HepG2 (cell line): ENCODE measurements at regions not wholly inside any gene's neighbourhood (a gene's known extent, or its start where the extent isn't known, plus 50 kb on each side); places are given as distances from the start of the nearest gene placed in this dataset.

Source experiments
- ATAC-seq: fragments of 200-7000 bp; cut with Tn5 transposase; 3 replicates; pipeline ENCODE4 v1.9.1; 2020; ENCODE audit warnings: mild to moderate bottlenecking, moderate library complexity
- BruUV-seq: library from RNA; stranded (reverse); fragments of 400-500 nt; replicated peaks from 2 replicates; lab custom pipeline; 2021; lab: Mats Ljungman, UMichigan
- CTCF ChIA-PET: fragments of 300-600 bp; formaldehyde crosslinking; extraction: SDS; loops from one replicate; lab custom pipeline; 2021; ENCODE audit warnings: low total read pairs, inconsistent platforms, low intra/inter-chr PET ratio; lab: Yijun Ruan, JAX
- POLR2A ChIA-PET: fragments of 350-600 bp; sonication (Branson Sonifier 250); formaldehyde crosslinking; loops from one replicate; lab custom pipeline; 2020; ENCODE audit warnings: antibody characterized with exemption, inconsistent platforms; lab: Yijun Ruan, JAX
- DNase-seq: peaks from one replicate; pipeline ENCODE4 v3.0.0-alpha.2; 2015; ENCODE audit warnings: low spot score
- FAIRE-seq: peaks from 3 replicates; lab custom pipeline; 2011; peaks lifted over from hg19 to GRCh38; lab: Jason Lieb, UNC
- H2AFZ ChIP-seq: one replicate; pipeline ENCODE4 v1.6.1; 2011; ENCODE audit warnings: low read length, inconsistent platforms
- H3K27ac ChIP-seq: fragments of 300-600 bp; 3 replicates; pipeline ENCODE4 v1.8.0; 2011; ENCODE audit warnings: mixed run types, mild to moderate bottlenecking, mixed read lengths, low read length, inconsistent platforms; ENCODE audit not compliant: insufficient read depth; ENCODE audit errors: extremely low read length
- H3K27me3 ChIP-seq, 2 experiments: fragments of 200-600 bp in 1 of 2; 2 replicates in 1 of 2; 3 replicates in 1 of 2; pipeline versions ENCODE4 v1.6.0 to v1.8.0; 2011; ENCODE audit warnings: low read length in 2 of 2, mild to moderate bottlenecking in 2 of 2, moderate library complexity in 2 of 2, inconsistent platforms in 1 of 2; ENCODE audit not compliant: insufficient read depth in 2 of 2, control insufficient read depth in 1 of 2
- H3K36me3 ChIP-seq, 2 experiments: fragments of 200-600 bp in 1 of 2; replicated peaks in 1 of 2; 2 replicates in 1 of 2; 3 replicates in 1 of 2; pipeline versions ENCODE4 v1.5.1 to v1.8.0; 2011; ENCODE audit warnings: low read length in 2 of 2, inconsistent platforms in 1 of 2; ENCODE audit not compliant: insufficient read depth in 2 of 2, control insufficient read depth in 1 of 2
- H3K4me1 ChIP-seq: 2 replicates; pipeline ENCODE4 v1.5.1; 2012; ENCODE audit warnings: low read length, inconsistent platforms; ENCODE audit not compliant: insufficient read depth
- H3K4me2 ChIP-seq: 2 replicates; pipeline ENCODE4 v1.6.0; 2011; ENCODE audit warnings: low read depth, low read length, inconsistent platforms
- H3K4me3 ChIP-seq, 3 experiments: fragments of 200-600 bp in 1 of 3; sonication (generic), shearing (Covaris generic) in 1 of 3; replicated peaks in 1 of 3; 2 replicates each; pipeline ENCODE4 v1.5.1; 2011 to 2016; ENCODE audit warnings: low read length in 3 of 3, inconsistent platforms in 2 of 3, low read depth in 2 of 3, mild to moderate bottlenecking in 2 of 3, control low read depth in 1 of 3, mixed read lengths in 1 of 3; ENCODE audit not compliant: insufficient read depth in 1 of 3
- H3K79me2 ChIP-seq: one replicate; pipeline ENCODE4 v1.6.1; 2011; ENCODE audit warnings: low read length, inconsistent platforms; ENCODE audit not compliant: insufficient read depth
- H3K9ac ChIP-seq: 2 replicates; pipeline ENCODE4 v1.6.0; 2011; ENCODE audit warnings: mild to moderate bottlenecking, low read depth, low read length, inconsistent platforms; ENCODE audit not compliant: insufficient read depth
- H3K9me3 ChIP-seq: 2 replicates; pipeline ENCODE4 v1.5.1; 2012; ENCODE audit warnings: mild to moderate bottlenecking, low read length
- H4K20me1 ChIP-seq: 2 replicates; pipeline ENCODE4 v1.6.0; 2011; ENCODE audit warnings: inconsistent platforms, mild to moderate bottlenecking, low read length, moderate library complexity; ENCODE audit not compliant: insufficient read depth
- BRCA1 ChIP-seq: sonication (generic); formaldehyde crosslinking; IDR thresholded peaks from 2 replicates; pipeline ENCODE4 v1.4.0; 2020; ENCODE audit warnings: missing genetic modification reagents
- FOSL1 ChIP-seq: sonication (generic); formaldehyde crosslinking; IDR thresholded peaks from 2 replicates; pipeline ENCODE4 v1.9.0; 2021; ENCODE audit warnings: missing genetic modification reagents, borderline replicate concordance
- FOXO1 ChIP-seq: sonication (generic); formaldehyde crosslinking; IDR thresholded peaks from 2 replicates; pipeline ENCODE4 v1.4.0; 2020; ENCODE audit warnings: missing genetic modification reagents
- GLI4 ChIP-seq: sonication (generic); formaldehyde crosslinking; IDR thresholded peaks from 2 replicates; pipeline ENCODE4 v1.5.1; 2020; ENCODE audit warnings: missing genetic modification reagents, mild to moderate bottlenecking, moderate library complexity, borderline replicate concordance
- POLR2AphosphoS2 ChIP-seq: IDR thresholded peaks from 2 replicates; pipeline ENCODE4 v1.6.1; 2011; ENCODE audit warnings: low read depth, low read length, improper control_type of control experiment
- RARA ChIP-seq: IDR thresholded peaks from 2 replicates; pipeline ENCODE4 v1.6.1; 2016; ENCODE audit warnings: missing genetic modification reagents, missing compliant biosample characterization
- SNRNP70 ChIP-seq: fragments of 200-400 bp; formaldehyde crosslinking; IDR thresholded peaks from 2 replicates; pipeline ENCODE4 v1.6.1; 2017; ENCODE audit warnings: mild to moderate bottlenecking, low read depth, low read length, moderate library complexity
- SP5 ChIP-seq: IDR thresholded peaks from 2 replicates; pipeline ENCODE4 v1.6.1; 2016; ENCODE audit warnings: low read depth, borderline replicate concordance
- U2AF1 ChIP-seq: fragments of 200-400 bp; formaldehyde crosslinking; optimal IDR thresholded peaks from 2 replicates; pipeline ENCODE3; 2017; ENCODE audit warnings: mild to moderate bottlenecking, low read depth, low read length
- YEATS4 ChIP-seq: sonication (generic); formaldehyde crosslinking; IDR thresholded peaks from 2 replicates; pipeline ENCODE4 v1.4.0; 2020; ENCODE audit warnings: missing genetic modification reagents, borderline replicate concordance
- ZMYM2 ChIP-seq: sonication (generic); formaldehyde crosslinking; IDR thresholded peaks from 2 replicates; pipeline ENCODE4 v1.8.0; 2022; ENCODE audit warnings: mild to moderate bottlenecking, missing genetic modification reagents
- ZNF296 ChIP-seq: sonication (generic); formaldehyde crosslinking; conservative IDR thresholded peaks from 2 replicates; pipeline ENCODE4 v1.5.0; 2020; ENCODE audit warnings: mild to moderate bottlenecking, missing genetic modification reagents
- ZNF333 ChIP-seq: sonication (generic); formaldehyde crosslinking; IDR thresholded peaks from 2 replicates; pipeline ENCODE4 v1.4.0; 2020; ENCODE audit warnings: mild to moderate bottlenecking, missing genetic modification reagents, borderline replicate concordance
- ZNF335 ChIP-seq: sonication (generic); formaldehyde crosslinking; IDR thresholded peaks from 2 replicates; pipeline ENCODE4 v1.4.0; 2020; ENCODE audit warnings: missing genetic modification reagents
- ZNF782 ChIP-seq: sonication (generic); formaldehyde crosslinking; IDR thresholded peaks from 2 replicates; pipeline ENCODE4 v1.4.0; 2020; ENCODE audit warnings: missing genetic modification reagents, mild to moderate bottlenecking, borderline replicate concordance
- WGBS: methylation state at CpG from one replicate; pipeline ENCODE4 v1.1.6; 2017; ENCODE audit warnings: low lambda C conversion rate; 5-methylcytosine and 5-hydroxymethylcytosine counted together
- in situ Hi-C: cut with HindIII; loops from 2 replicates; pipeline ENCODE4 v1.10.0; 2017; ENCODE audit warnings: low pct_unique_long_range_greater_than_20kb; ENCODE audit not compliant: extremely low pct_ligation_motif_present
- intact Hi-C: fragments of 100-400 bp; cut with micrococcal nuclease; formaldehyde crosslinking; loops from one replicate; pipeline ENCODE4 v1.10.0; 2022; ENCODE audit not compliant: unreplicated experiment
- TF ChIP-seq, protein P1 (sequence below): sonication (generic); formaldehyde crosslinking; IDR thresholded peaks from 2 replicates; pipeline ENCODE4 v1.8.0; 2023; ENCODE audit warnings: mild to moderate bottlenecking, missing genetic modification reagents
- TF ChIP-seq, protein P2 (sequence below): IDR thresholded peaks from 2 replicates; pipeline ENCODE4 v1.6.1; 2016; ENCODE audit warnings: mild to moderate bottlenecking, missing biosample characterization, missing genetic modification reagents
- TF ChIP-seq, protein P3 (sequence below): sonication (generic); formaldehyde crosslinking; conservative IDR thresholded peaks from 2 replicates; pipeline ENCODE4 v1.4.0; 2020; ENCODE audit warnings: missing genetic modification reagents

DNA sequence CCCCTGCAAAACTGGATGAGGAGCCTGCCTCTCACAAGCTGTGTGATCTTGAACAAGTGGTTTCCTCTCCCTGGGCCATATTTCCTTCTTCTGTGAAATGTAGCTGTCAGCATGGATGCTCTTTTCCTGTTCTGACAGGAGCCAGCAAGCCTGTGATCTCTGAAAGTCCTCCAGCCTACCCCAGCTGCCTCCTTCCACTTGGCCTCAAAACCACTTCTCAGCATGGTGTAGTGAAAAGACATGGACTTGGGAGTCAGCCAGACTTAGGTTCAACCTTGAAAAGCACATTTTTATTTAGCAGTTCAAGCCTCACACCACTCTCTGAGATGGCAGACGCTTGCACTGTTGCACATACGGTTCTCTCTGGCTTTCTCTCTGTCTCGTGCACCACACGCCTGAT, 292.9 kb upstream of the DUSP10 start:
- TF ChIP-seq SNRNP70 (no peak), POLR2AphosphoS2 (no peak), YEATS4 (CRISPR knock-in tag) (no peak), ZNF333 (CRISPR knock-in tag) (no peak), ZNF296 (CRISPR knock-in tag) (no peak)
- TF ChIP-seq, protein P1, sequence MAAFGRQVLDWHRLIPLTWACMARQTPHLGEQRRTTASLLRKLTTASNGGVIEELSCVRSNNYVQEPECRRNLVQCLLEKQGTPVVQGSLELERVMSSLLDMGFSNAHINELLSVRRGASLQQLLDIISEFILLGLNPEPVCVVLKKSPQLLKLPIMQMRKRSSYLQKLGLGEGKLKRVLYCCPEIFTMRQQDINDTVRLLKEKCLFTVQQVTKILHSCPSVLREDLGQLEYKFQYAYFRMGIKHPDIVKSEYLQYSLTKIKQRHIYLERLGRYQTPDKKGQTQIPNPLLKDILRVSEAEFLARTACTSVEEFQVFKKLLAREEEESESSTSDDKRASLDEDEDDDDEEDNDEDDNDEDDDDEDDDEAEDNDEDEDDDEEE (CRISPR knock-in tag) = no peak
- DNase-seq = no peak
- no peaks in the 10 kb centered on the region for H4K20me1 ChIP-seq
- BruUV-seq = no TSS peak
- no peaks in the 10 kb centered on the region for H3K36me3 ChIP-seq
- no peaks in the 10 kb centered on the region for H3K79me2 ChIP-seq
- in situ Hi-C loops = no loop called here
- 24% methylated on average over 4 of the region's 4 CpGs for WGBS
- H3K4me2 ChIP-seq = no peak overlapping the region
- CTCF ChIA-PET = no interaction called here
- no peaks in the 10 kb centered on the region for H3K27me3 ChIP-seq
- no peak overlapping the region for H3K9ac ChIP-seq
- FAIRE-seq = no peak
- intact Hi-C loops = no loop called here
- H3K4me1 ChIP-seq = no peaks in the 10 kb centered on the region
- POLR2A ChIA-PET = no interaction called here
- H2AFZ ChIP-seq = no peak overlapping the region
- H3K27ac ChIP-seq = no peak overlapping the region
- no peak overlapping the region for H3K4me3 ChIP-seq
- H3K9me3 ChIP-seq = no peaks in the 10 kb centered on the region
- ATAC-seq = no peak

DNA sequence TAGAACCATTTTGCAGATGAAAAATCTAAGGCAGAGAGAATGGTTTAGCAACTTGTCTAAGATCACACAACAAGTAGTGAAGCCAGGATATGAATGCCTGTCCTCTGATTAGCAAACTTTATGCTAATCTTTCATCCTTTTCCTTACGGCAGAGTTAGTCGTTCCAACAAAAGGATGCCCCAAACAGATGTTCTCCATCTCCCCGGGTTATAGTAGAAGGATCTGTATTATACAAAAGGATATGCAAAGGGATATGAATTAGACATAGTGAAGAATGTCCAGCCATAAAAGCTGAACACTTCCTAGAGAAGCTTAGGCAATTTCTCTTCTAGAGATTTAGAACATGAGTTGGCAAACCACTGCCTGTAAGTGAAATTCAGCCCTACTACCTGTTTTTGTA, 291.6 kb upstream of the DUSP10 start:
- CTCF ChIA-PET = no interaction called here
- intact Hi-C loops = no loop called here
- WGBS = 48% methylated on average over 3 of the region's 3 CpGs
- Histone ChIP-seq H3K79me2 (no peaks in the 10 kb centered on the region), H3K27me3 (no peaks in the 10 kb centered on the region), H4K20me1 (no peaks in the 10 kb centered on the region), H3K27ac (no peak overlapping the region), H3K4me2 (no peak overlapping the region), H3K9ac (no peak overlapping the region), H3K9me3 (no peaks in the 10 kb centered on the region), H3K4me1 (no peaks in the 10 kb centered on the region), H3K4me3 (no peak overlapping the region), H2AFZ (no peak overlapping the region), H3K36me3 (no peaks in the 10 kb centered on the region)
- POLR2A ChIA-PET = no interaction called here
- ATAC-seq (no peak), DNase-seq (no peak), FAIRE-seq (no peak)
- in situ Hi-C loops = no loop called here
- no TSS peak for BruUV-seq
- TF ChIP-seq ZNF782 (CRISPR knock-in tag) = no peak
- no peak for TF ChIP-seq FOXO1 (CRISPR knock-in tag)
- no peak for TF ChIP-seq ZNF335 (CRISPR knock-in tag)
- TF ChIP-seq U2AF1 = no peak
- TF ChIP-seq BRCA1 (CRISPR knock-in tag) = no peak
- TF ChIP-seq, protein P2, sequence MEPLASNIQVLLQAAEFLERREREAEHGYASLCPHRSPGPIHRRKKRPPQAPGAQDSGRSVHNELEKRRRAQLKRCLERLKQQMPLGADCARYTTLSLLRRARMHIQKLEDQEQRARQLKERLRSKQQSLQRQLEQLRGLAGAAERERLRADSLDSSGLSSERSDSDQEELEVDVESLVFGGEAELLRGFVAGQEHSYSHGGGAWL (CRISPR knock-in tag) = no peak
- TF ChIP-seq GLI4 = no peak
- no peak for TF ChIP-seq FOSL1 (CRISPR knock-in tag)
- TF ChIP-seq SP5 = no peak
- no peak for TF ChIP-seq RARA (CRISPR knock-in tag)
- no peak for TF ChIP-seq ZMYM2
- TF ChIP-seq, protein P3, sequence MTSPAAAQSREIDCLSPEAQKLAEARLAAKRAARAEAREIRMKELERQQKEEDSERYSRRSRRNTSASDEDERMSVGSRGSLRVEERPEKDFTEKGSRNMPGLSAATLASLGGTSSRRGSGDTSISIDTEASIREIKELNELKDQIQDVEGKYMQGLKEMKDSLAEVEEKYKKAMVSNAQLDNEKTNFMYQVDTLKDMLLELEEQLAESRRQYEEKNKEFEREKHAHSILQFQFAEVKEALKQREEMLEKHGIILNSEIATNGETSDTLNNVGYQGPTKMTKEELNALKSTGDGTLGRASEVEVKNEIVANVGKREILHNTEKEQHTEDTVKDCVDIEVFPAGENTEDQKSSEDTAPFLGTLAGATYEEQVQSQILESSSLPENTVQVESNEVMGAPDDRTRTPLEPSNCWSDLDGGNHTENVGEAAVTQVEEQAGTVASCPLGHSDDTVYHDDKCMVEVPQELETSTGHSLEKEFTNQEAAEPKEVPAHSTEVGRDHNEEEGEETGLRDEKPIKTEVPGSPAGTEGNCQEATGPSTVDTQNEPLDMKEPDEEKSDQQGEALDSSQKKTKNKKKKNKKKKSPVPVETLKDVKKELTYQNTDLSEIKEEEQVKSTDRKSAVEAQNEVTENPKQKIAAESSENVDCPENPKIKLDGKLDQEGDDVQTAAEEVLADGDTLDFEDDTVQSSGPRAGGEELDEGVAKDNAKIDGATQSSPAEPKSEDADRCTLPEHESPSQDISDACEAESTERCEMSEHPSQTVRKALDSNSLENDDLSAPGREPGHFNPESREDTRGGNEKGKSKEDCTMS (CRISPR knock-in tag) = no peak
